ENCODE measurements at regions not wholly inside any gene's neighbourhood (a gene's known extent, or its start where the extent isn't known, plus 50 kb on each side); places are given as distances from the start of the nearest gene placed in this dataset.

DNA sequence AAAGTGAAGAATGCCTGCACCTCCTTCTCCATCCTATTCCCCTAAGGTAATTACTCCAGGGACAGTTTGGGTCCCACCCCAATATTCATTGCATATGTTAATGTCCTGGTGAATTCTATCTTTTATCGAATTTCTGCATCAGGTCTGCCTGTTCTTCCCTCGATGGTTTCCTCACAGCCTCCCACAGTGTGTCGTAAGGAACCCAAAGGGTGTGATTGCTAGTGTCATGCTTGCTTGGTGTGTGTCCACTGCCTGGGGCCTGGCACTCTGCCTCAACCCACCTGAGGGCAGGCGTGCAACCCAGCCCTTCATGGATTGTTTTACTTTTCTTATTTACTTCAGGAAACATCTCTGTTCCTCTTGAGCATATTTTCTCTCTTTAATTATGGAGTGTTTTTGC is 60.2 kb upstream of the CYSLTR2 start:
- H3K36me3 ChIP-seq: 0 out of 22 replicates have a peak, but pooled peaks cover 0 to 1% (median 0%) of the 10 kb centered on the region in 11 experiments
- no peak for TF ChIP-seq Cebpa-rat (IDR thresholded peaks at IDR 0.05)

DNA sequence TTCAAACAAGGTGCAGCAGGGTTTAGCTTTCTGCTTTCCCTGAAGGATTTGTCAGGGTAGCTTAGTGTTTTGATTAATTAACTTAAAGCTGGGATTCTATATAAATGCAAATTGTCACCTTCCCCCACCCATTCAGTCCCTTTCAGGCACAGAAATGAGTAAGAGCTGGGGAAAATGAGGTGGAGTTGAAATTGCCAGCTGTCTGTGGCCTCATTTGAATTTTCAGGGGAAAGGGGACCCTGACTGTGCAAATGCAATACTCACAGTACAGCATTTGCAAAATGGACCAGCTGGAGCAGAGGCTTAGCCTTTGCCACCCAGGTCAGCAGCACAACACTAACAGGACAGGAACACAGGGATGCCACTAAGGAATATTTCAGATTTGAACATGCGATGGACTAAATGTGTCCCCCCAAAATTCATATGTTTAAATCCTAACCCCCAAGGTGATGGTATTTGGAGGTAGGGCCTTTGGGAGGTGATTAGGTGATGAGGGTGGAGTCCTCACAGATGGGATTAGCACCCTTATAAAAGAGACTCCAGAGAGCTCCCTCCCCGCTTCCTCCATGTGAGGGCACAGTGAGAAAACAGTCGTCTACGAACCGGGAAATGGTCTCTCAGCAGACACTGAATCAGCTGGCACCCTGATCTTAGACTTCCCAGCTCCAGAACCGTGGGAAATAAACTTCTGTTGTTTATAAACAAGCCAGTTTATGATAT is 59.5 kb upstream of the CYSLTR2 start:
- peaks cover 8 to 37% (median 17%) of the 10 kb centered on the region in 10 experiments; a peak in 16 of 20 replicates for H3K4me1 ChIP-seq
- 0 out of 22 replicates have a peak overlapping the region, but pooled peaks of 1 of the 11 experiments have one; percentile 9 for H3K27ac ChIP-seq
- peak overlapping the region in 4 of 11 experiments; percentile 11 to 53 (median 22); a peak in 2 of 22 replicates for H3K9ac ChIP-seq
- no peaks in the 10 kb centered on the region for H3K27me3 ChIP-seq
- 0 out of 22 replicates have a peak, but pooled peaks cover 0 to 5% (median 0%) of the 10 kb centered on the region in 11 experiments for H3K36me3 ChIP-seq
- H3K9me3 ChIP-seq (replicated peaks in 1 of 11): peaks cover 15 to 29% (median 22%) of the 10 kb centered on the region in 11 experiments
- no peak for TF ChIP-seq Cebpa-rat (IDR thresholded peaks at IDR 0.05)
- peak overlapping the region in 4 of 11 experiments; percentile 8 to 69 (median 58); a peak in 7 of 22 replicates for H3K4me2 ChIP-seq
- no peak overlapping the region for H3K4me3 ChIP-seq
- H4K20me1 ChIP-seq: no peaks in the 10 kb centered on the region

More for the DNA sequence above, 60.2 kb upstream of the CYSLTR2 start:
- Histone ChIP-seq H3K27me3 (no peaks in the 10 kb centered on the region), H3K4me1 (peaks cover 8 to 37% (median 17%) of the 10 kb centered on the region in 10 experiments; a peak in 16 of 20 replicates), H3K9me3 (replicated peaks in 1 of 11) (peaks cover 12 to 27% (median 21%) of the 10 kb centered on the region in 11 experiments), H4K20me1 (no peaks in the 10 kb centered on the region), H3K4me3 (no peak overlapping the region), H3K9ac (peak overlapping the region in 1 of 11 experiments; percentile 53; a peak in 1 of 22 replicates), H3K27ac (no peak overlapping the region), H3K4me2 (peak overlapping the region in 6 of 11 experiments; percentile 8 to 69 (median 42); a peak in 6 of 22 replicates)

DNA sequence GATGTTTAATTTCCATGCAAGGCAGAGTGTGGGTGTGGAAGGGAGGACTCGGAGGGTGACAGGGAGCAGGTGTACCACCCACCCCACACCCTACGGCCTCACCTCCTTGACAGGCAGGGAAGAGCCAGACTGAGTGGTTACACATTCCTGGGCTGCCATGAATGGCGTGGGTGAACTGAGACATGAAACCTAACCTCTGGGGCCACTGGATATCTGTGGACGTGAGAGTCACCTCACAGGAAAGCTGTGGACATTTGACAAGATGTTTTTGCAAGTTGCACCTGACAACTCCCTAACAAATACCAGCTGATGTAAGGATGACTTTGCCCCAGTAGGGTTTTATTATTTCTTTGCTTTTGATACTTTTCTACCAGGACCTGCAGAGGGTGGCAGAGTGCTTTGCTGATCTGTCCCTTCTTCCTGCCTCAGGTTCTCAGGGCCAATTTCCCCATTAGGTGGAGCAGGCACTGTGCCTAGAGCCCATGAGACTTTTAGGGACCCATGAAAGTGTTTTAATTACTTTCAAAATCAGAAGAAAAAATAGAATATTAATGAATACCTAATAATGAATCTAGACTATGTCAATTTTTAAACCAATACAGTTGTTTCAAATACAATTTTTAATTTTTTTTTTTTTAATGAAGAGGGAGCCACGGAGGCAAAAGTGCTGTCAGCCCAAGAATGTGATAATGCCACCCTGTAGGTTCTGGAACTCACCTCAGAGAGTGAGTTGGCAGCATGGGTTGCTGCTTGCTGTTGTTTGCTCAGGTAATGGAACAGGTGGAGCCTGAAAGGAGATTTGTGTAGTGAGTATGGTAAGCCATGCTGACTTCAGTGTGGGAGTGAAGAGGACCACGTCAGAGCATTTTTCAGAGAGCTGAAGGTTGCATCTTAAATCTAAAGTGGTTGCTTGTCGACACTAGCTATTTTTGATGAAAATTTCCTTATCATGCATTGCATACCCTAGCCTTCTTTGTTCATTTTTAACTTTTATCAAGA is 58.0 kb upstream of the CYSLTR2 start:
- no peak overlapping the region for H3K9ac ChIP-seq
- H3K27ac ChIP-seq: peak overlapping the region in 1 of 11 experiments; percentile 26; a peak in 1 of 22 replicates
- no peaks in the 10 kb centered on the region for H3K27me3 ChIP-seq

DNA sequence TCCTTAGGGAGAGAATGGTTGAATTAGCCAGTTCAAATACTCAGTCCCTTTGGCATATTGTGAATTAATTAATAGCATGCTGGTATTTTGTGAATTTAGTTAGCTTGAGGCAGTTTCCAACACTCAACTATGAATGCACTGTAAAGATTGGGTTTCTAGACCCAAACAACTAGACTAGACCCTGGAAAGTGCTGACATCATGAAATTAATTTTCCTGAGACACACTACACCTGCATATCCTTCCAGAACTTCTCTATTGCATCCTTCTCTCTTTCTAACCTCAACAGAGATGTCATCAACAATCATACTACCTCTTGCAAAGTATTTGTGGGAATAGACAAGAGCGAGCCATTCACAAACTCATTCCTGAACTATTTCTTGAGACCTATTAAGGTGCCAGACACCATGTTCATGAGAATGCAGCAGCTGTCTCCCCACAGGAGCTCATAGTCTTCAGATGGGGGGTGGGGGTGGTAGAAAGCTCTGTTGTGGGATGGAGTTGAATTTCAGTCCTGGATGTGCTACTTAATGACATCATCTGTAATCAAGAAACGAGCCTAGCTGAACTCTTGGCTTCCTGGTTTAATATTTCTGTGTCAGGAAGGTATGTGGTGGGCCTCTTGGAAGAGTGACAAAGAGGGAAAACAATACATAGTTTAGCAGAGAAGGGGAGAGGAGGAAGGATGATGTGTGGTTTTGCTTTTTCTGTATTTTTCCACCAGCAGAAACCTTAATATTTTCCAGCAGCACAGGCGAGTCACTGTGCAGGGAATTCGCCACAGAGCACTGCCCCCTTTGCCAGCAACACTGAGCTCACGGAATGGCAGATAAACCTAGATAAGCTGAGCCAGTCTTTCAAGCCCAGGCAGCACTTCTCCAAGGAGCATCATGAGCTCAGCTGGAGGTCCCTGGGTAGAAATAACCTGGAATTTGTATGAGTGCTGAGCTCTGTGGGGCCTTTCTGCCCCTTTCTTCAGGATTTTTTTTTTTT is 53.1 kb upstream of the CYSLTR2 start:
- Histone ChIP-seq H3K4me3 (no peak overlapping the region), H3K27me3 (no peaks in the 10 kb centered on the region), H3K27ac (peak overlapping the region in 1 of 11 experiments; percentile 17; a peak in 1 of 22 replicates), H3K9ac (peak overlapping the region in 2 of 11 experiments; percentile 28 to 35; a peak in 3 of 22 replicates), H3K4me1 (peaks cover 9 to 43% (median 37%) of the 10 kb centered on the region in 10 experiments; a peak in 18 of 20 replicates), H4K20me1 (no peaks in the 10 kb centered on the region), H3K4me2 (peak overlapping the region in 10 of 11 experiments; percentile 11 to 86 (median 62); a peak in 18 of 22 replicates), H3K9me3 (replicated peaks in 1 of 11) (peaks cover 30 to 46% (median 34%) of the 10 kb centered on the region in 11 experiments), H3K36me3 (peaks cover 0 to 5% (median 0%) of the 10 kb centered on the region in 11 experiments; a peak in 1 of 22 replicates)
- no peak for TF ChIP-seq Cebpa-rat (IDR thresholded peaks at IDR 0.05)

More for the DNA sequence above, 58.0 kb upstream of the CYSLTR2 start:
- no peak for TF ChIP-seq Cebpa-rat (IDR thresholded peaks at IDR 0.05)
- Histone ChIP-seq H3K36me3 (0 out of 22 replicates have a peak, but pooled peaks cover 0 to 5% (median 0%) of the 10 kb centered on the region in 11 experiments), H3K4me2 (peak overlapping the region in 1 of 11 experiments; percentile 23; a peak in 2 of 22 replicates), H3K4me1 (peaks cover 14 to 36% (median 20%) of the 10 kb centered on the region in 10 experiments), H4K20me1 (no peaks in the 10 kb centered on the region), H3K9me3 (replicated peaks in 1 of 11) (peaks cover 18 to 33% (median 23%) of the 10 kb centered on the region in 11 experiments), H3K4me3 (no peak overlapping the region)

DNA sequence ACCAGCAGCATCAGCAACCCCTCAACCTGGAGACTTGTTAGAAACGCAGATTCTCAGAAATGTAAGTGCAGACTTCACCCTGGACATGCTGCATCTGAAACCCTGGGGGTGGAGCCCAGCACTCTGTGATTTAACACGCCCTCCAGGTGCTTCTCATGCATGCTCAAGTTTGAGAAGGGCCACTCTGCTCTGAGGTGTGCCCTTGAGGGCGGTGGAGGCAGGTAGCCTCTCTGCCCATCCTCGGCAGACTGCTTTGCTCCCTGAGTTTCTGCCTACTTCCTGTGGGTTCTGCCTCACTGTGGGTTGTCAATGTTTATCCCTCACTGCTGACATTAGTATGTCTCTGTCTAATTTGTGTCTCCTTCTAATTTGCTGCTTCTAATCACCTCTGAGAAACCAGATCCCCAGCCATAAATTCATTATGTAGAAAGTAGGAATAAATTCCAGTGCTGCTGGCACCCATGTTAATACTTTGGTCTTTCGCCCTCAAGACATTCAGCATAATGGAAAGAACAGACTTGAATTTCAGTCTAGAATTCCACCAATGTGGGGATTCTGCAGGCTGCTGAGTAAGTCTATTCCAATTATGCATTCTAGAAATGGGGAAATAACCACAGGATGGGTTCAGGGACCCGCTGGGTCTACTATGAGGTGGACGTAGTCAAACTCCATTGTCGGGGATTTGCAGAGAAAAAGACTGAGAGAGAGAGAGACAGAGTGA is 51.3 kb upstream of the CYSLTR2 start:
- 0 out of 22 replicates have a peak overlapping the region, but pooled peaks of 1 of the 11 experiments have one; percentile 11 for H3K9ac ChIP-seq
- no peak for TF ChIP-seq Cebpa-rat (IDR thresholded peaks at IDR 0.05)
- peaks cover 0 to 5% (median 0%) of the 10 kb centered on the region in 11 experiments; a peak in 1 of 22 replicates for H3K36me3 ChIP-seq
- H3K4me1 ChIP-seq: peaks cover 9 to 43% (median 37%) of the 10 kb centered on the region in 10 experiments; a peak in 18 of 20 replicates
- H3K27me3 ChIP-seq: no peaks in the 10 kb centered on the region
- peaks cover 48 to 58% (median 52%) of the 10 kb centered on the region in 11 experiments for H3K9me3 ChIP-seq (replicated peaks in 1 of 11)
- H3K4me3 ChIP-seq: peak overlapping the region in 1 of 10 experiments; percentile 0; a peak in 1 of 20 replicates
- no peak overlapping the region for H3K27ac ChIP-seq
- H3K4me2 ChIP-seq: peak overlapping the region; percentile 24 to 86 (median 58); a peak in 21 of 22 replicates
- no peaks in the 10 kb centered on the region for H4K20me1 ChIP-seq

DNA sequence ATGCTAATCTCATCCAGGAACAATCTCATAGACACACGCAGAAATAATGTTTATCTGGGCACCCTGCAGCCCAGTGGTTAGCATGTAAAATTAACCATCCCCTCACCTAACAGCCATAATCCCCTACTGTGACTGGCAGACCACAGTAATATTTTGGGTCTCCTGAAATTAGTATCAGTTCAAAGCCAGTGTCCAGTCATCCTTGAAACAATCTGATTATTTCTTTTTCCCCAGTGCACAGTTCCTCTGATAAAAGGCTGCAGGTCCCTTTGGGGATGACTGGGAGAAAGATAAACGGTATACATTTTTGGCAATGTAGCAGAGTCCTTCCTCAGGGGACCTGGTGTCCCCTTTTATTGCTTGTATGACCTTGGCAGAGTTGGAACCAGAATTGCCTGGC is 50.4 kb upstream of the CYSLTR2 start:
- peaks cover 0 to 5% (median 0%) of the 10 kb centered on the region in 11 experiments; a peak in 1 of 22 replicates for H3K36me3 ChIP-seq
- H3K4me2 ChIP-seq: peak overlapping the region in 9 of 11 experiments; percentile 45 to 86 (median 60); a peak in 16 of 22 replicates
- H3K4me3 ChIP-seq: peak overlapping the region in 2 of 10 experiments; percentile 0 to 3; a peak in 2 of 20 replicates
- H3K27me3 ChIP-seq: no peaks in the 10 kb centered on the region
- H4K20me1 ChIP-seq: no peaks in the 10 kb centered on the region
- peak overlapping the region in 1 of 11 experiments; percentile 7; a peak in 1 of 22 replicates for H3K9ac ChIP-seq
- H3K4me1 ChIP-seq: peaks cover 9 to 43% (median 37%) of the 10 kb centered on the region in 10 experiments; a peak in 18 of 20 replicates
- no peak for TF ChIP-seq Cebpa-rat (IDR thresholded peaks at IDR 0.05)
- no peak overlapping the region for H3K27ac ChIP-seq
- peaks cover 50 to 57% (median 52%) of the 10 kb centered on the region in 11 experiments for H3K9me3 ChIP-seq (replicated peaks in 1 of 11)

Data from BLaER1 treated with 17β-estradiol and CSF1 and Interleukin-3, amounts not matched to agents 10 nM and 100 nM (cell line).